ENCODE measurements at regions not wholly inside any gene's neighbourhood (a gene's known extent, or its start where the extent isn't known, plus 50 kb on each side); places are given as distances from the start of the nearest gene placed in this dataset.

- FAIRE-seq, result no peak
These were observed 140.2 kb upstream of the PPP2R2D start for GRCh38 chr10:131760416-131761166.

GRCh38 chr10:131762789-131763696, 137.8 kb upstream of the PPP2R2D start:
- FAIRE-seq, result no peak

GRCh38 chr10:131764929-131765328, 135.9 kb upstream of the PPP2R2D start:
- no peak for FAIRE-seq

GRCh38 chr10:131766096-131766495, 134.7 kb upstream of the PPP2R2D start:
- FAIRE-seq, result no peak

DNA sequence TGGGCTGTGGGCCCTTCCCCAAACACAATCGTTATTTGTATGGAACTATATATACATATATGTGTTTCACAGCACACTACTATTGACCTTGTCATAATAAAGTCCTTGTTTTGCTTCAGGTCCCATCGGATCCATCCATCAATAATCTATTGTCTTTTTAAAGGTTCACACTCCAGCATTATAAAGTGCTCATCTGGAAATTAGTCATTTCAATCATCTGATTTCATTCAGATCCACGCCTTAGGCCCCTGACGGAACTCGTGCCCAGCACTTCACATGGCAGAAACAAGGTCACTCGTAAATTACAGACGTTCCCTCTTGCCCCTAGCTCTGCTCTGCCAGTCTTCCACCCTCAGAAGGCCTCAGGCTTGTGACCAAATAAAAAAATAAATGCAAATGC, 133.1 kb upstream of the PPP2R2D start:
- FAIRE-seq, result no peak

DNA sequence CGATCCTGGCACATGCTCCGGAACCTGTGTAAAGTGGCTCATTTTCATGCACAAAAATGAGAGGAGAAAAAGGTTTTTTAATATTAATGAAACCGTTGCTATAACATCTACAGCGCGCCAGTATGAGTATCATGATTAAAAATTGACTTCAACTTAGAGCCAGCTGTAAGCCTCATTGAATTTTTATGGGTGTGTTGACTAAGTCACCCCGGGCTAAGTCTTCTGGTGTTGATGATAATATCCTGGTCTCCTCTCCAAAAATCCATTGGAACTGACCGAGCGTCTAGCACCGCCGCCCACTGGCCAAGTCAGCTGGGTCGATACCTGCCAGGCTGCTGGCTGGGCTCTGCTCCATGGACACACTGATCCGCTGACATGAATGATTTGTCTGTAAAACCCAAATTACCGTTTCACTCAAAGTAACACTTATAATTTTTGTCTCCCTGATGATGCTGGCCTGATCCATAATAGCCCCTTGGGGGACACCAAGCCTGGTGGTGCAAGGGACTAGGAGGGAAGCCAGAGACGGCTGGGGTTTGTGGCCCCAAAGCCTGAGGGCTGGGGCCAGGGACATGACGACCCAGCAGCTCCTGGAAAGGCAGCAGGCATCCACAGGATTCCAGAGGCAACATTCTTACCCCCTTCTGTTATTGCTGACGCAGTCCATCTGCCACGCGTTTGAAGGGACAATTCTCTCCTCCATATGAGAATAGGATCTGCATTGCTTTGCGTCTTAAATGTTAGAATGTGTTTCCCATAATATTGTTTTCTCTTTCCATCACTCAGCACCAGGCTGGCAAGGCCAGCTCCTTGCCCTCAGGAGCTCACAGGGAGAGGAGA, 131.0 kb upstream of the PPP2R2D start:
- FAIRE-seq, result no peak

GRCh38 chr10:131770946-131771633, 129.7 kb upstream of the PPP2R2D start:
- FAIRE-seq, result no peak

DNA sequence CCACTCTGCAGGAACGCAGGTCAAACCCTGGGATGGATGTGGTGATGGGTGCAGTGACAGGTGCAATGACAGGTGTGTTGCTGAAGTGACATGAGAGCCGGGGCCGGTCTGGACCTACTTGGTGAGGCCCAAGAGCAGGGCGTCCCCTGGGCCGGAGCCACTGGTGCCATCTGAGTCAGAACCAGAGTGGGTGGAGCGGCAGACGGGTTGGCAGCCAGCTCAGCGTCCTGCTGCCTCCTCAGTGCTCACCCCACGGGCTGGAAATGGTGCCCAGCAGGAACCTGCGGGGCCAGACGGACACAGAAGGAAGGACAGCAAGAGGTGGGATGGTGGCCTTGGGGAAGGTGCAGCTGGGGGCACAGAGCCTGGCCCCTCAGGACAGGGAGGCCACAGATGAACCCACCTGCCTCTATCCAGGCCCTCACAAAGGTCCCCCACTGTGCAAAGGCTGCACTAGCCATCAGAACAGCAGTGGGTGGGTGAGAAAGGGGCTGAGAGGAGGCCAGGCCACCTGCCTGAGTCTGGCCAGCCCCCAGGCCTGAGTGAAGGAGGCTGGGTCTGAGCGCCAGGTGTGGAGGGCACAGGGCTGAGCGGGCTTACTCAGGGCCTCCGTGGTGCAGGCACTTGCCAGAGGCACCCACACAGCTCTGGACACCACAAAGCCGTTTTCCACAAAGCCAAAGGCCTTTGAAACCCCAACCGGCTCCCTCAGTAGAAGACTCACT, 129.0 kb upstream of the PPP2R2D start:
- no peak for FAIRE-seq

DNA sequence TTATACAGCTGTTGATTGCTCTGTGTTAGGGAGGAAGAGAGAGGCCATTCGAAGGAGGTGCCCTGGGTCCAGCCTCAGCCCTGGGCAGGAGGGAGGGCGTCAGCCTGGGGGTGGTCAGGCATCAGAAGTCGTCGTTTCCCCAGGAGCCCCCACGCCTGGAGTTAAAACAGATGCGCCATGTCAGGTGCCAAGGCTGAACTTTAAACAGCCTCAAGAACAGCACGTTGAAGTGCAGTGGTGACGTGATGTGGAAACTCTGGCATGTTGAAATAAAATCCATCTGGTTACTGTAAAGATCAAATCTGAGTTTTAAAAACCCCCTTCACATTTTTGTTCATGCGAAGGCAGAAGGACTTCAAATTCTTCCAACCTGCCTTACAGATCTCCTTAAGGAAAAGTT, 128.4 kb upstream of the PPP2R2D start:
- FAIRE-seq, result no peak

GRCh38 chr10:131773370-131774343, 127.2 kb upstream of the PPP2R2D start:
- no peak for FAIRE-seq

GRCh38 chr10:131774681-131775085, 126.1 kb upstream of the PPP2R2D start:
- FAIRE-seq, result no peak

- FAIRE-seq, result no peak
These were observed 125.4 kb upstream of the PPP2R2D start for GRCh38 chr10:131775433-131775832.

DNA sequence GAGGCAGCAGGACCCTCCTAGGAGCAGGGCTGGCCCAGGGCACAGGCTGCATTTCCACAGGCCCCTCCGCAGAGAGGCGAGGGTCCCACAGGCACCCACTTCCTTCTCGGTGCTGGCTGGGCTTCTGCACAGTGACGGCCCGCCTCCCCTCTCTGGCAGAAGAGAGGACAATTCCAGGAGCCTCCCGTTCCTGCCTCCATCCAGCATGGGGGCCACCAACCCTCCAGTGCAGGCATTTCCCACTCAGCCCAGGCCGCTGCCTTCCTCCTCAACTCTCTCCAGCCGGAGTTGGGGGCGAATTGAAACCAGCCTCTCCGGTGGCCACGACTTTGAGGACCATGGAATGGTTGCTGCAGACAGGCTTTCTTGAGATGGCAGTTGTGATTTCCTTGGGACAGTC, 125.0 kb upstream of the PPP2R2D start:
- no peak for FAIRE-seq

DNA sequence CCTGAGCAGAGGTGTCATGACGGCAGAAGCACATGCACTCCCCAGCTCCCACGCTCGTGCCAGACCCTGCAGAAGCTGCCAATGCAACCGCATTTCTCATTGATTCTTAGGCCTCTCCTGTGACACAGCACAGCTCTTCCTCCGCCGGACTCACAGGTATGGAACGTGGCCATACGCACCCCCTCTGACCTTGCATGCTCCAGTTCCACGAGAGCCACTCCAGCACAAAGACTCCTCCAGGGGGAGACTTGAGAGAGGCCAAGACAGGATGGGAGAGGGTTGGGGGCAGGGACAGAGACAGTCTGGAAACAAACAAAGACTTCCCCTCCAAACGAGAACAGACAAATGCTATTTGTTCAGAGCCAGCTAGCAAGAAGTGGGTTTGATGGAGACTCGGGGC, 124.3 kb upstream of the PPP2R2D start:
- no peak for FAIRE-seq

GRCh38 chr10:131777162-131777561, 123.6 kb upstream of the PPP2R2D start:
- FAIRE-seq, result no peak

DNA sequence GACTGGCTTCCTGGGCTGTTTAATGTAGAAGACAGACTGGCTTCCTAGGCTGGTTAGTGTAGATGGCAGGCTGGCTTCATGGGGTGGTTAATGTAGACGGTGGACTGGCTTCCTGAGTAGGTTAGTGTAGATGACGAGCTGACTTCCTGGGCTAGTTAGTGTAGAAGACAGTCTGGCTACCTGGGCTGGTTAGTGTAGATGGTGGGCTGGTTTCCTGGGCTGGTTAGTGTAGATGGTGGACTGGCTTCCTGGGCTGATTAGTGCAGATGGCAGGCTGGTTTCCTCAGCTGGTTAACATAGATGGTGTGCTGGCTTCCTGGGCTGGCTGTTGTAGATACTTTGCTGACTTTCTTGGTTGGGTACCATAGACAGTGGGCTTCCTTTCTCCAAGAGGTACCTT, 122.9 kb upstream of the PPP2R2D start:
- FAIRE-seq, result no peak

GRCh38 chr10:131778385-131778784, 122.4 kb upstream of the PPP2R2D start:
- FAIRE-seq, result no peak

- no peak for FAIRE-seq
These were observed 122.0 kb upstream of the PPP2R2D start for GRCh38 chr10:131778842-131779241.

- FAIRE-seq, result no peak
These were observed 121.0 kb upstream of the PPP2R2D start for GRCh38 chr10:131779661-131780394.

- no peak for FAIRE-seq
These were observed 119.7 kb upstream of the PPP2R2D start for GRCh38 chr10:131781076-131781475.

Data from colon (tissue), 2 donors.